ENCODE measurements at regions not wholly inside any gene's neighbourhood (a gene's known extent, or its start where the extent isn't known, plus 50 kb on each side); places are given as distances from the start of the nearest gene placed in this dataset.

GRCh38 chr4:11620861-11621260 is 192.2 kb upstream of the HS3ST1 start (continued):
- no peak for TF ChIP-seq HIC1 (tag by site-specific recombination; IDR thresholded peaks at IDR 0.05)
- TF ChIP-seq ZBTB10 (tag by site-specific recombination; IDR thresholded peaks at IDR 0.05): no peak
- no peak for TF ChIP-seq ZBTB49 (tag by site-specific recombination; IDR thresholded peaks at IDR 0.05; ENCODE audit: low read depth)
- TF ChIP-seq ZNF280C (tag by site-specific recombination; IDR thresholded peaks at IDR 0.05): no peak

- CTCF ChIA-PET: no interaction called here
- no peak overlapping the region for H3K4me3 ChIP-seq (ENCODE audit: low read depth, low read length)
- no peaks in the 10 kb centered on the region for H3K9me3 ChIP-seq (ENCODE audit: control insufficient read depth, insufficient read depth, low read depth, low read length)
- H3K4me1 ChIP-seq (ENCODE audit: control insufficient read depth, insufficient read depth, low read length): no peaks in the 10 kb centered on the region
- POLR2A ChIA-PET: no interaction called here
- no peaks in the 10 kb centered on the region for H3K36me3 ChIP-seq (ENCODE audit: control insufficient read depth in 2 of 2, insufficient read depth in 1 of 2, low read length in 2 of 2)
- H3K27ac ChIP-seq (ENCODE audit: extremely low read depth, low read depth, low read length): no peak overlapping the region
- TF ChIP-seq ZNF169 (tag by site-specific recombination; IDR thresholded peaks at IDR 0.05) (no peak), ZNF248 (tag by site-specific recombination; IDR thresholded peaks at IDR 0.05) (no peak), ZNF366 (tag by site-specific recombination; conservative IDR thresholded peaks at IDR 0.05) (no peak), GLIS1 (tag by site-specific recombination; IDR thresholded peaks at IDR 0.05) (no peak), ZNF704 (tag by site-specific recombination; IDR thresholded peaks at IDR 0.05) (no peak), ZNF148 (tag by site-specific recombination; IDR thresholded peaks at IDR 0.05; ENCODE audit: borderline replicate concordance) (no peak), KLF17 (tag by site-specific recombination; IDR thresholded peaks at IDR 0.05) (no peak), REST (tag by site-specific recombination; IDR thresholded peaks at IDR 0.05) (no peak), ZNF426 (tag by site-specific recombination; IDR thresholded peaks at IDR 0.05) (no peak), ZNF791 (tag by site-specific recombination; IDR thresholded peaks at IDR 0.05) (no peak)
Observed at GRCh38 chr4:11618666-11619282, 190.1 kb upstream of the HS3ST1 start.
